ENCODE measurements at regions not wholly inside any gene's neighbourhood (a gene's known extent, or its start where the extent isn't known, plus 50 kb on each side); places are given as distances from the start of the nearest gene placed in this dataset.

DNA sequence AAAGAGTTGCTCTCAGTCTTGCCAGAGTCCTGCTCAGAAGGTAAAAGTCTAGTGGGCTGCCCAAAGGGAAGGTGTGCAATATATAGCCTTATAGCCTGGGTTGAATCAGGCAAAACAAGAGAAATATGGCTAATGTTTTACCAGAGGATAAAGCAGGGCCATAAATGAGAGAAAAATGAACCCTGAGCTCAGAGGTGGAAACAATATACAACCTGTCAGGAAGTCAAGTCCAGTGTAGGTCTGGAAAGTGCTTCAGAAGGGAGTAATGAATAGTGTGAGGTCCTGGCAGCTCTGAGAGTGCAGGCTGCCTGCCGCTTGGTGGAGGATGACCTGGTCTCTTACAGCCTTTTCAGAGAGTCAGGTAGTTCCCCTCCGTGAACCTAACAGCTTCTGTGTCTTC, 177.8 kb upstream of the TNC start:
- TF ChIP-seq POLR2AphosphoS5 (IDR thresholded peaks at IDR 0.05), result no peak
- TF ChIP-seq, protein P1, sequence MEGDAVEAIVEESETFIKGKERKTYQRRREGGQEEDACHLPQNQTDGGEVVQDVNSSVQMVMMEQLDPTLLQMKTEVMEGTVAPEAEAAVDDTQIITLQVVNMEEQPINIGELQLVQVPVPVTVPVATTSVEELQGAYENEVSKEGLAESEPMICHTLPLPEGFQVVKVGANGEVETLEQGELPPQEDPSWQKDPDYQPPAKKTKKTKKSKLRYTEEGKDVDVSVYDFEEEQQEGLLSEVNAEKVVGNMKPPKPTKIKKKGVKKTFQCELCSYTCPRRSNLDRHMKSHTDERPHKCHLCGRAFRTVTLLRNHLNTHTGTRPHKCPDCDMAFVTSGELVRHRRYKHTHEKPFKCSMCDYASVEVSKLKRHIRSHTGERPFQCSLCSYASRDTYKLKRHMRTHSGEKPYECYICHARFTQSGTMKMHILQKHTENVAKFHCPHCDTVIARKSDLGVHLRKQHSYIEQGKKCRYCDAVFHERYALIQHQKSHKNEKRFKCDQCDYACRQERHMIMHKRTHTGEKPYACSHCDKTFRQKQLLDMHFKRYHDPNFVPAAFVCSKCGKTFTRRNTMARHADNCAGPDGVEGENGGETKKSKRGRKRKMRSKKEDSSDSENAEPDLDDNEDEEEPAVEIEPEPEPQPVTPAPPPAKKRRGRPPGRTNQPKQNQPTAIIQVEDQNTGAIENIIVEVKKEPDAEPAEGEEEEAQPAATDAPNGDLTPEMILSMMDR (IDR thresholded peaks at IDR 0.05), result no peak
